ENCODE measurements at regions not wholly inside any gene's neighbourhood (a gene's known extent, or its start where the extent isn't known, plus 50 kb on each side); places are given as distances from the start of the nearest gene placed in this dataset.

DNA sequence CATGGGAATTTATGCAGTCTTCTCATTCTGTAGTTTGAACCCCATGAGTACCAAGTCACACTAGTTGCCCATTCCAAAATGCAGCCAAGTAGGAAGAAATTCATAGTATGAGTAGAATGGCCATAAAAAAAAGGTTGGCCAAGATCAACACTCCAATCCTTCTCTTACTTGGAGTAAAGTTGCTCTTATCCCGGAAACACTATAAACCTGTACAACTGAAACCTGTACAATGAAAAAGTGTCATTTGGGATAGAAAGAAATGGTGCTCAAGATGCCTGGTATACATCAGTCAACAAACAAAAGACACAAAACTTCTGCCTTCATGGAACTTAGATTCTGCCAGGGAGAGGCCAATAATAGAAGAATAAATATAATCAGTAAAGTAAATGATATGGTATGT is 325.0 kb downstream of the NFIB start:
- TF ChIP-seq, protein P1, sequence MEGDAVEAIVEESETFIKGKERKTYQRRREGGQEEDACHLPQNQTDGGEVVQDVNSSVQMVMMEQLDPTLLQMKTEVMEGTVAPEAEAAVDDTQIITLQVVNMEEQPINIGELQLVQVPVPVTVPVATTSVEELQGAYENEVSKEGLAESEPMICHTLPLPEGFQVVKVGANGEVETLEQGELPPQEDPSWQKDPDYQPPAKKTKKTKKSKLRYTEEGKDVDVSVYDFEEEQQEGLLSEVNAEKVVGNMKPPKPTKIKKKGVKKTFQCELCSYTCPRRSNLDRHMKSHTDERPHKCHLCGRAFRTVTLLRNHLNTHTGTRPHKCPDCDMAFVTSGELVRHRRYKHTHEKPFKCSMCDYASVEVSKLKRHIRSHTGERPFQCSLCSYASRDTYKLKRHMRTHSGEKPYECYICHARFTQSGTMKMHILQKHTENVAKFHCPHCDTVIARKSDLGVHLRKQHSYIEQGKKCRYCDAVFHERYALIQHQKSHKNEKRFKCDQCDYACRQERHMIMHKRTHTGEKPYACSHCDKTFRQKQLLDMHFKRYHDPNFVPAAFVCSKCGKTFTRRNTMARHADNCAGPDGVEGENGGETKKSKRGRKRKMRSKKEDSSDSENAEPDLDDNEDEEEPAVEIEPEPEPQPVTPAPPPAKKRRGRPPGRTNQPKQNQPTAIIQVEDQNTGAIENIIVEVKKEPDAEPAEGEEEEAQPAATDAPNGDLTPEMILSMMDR (conservative IDR thresholded peaks at IDR 0.05): no peak

DNA sequence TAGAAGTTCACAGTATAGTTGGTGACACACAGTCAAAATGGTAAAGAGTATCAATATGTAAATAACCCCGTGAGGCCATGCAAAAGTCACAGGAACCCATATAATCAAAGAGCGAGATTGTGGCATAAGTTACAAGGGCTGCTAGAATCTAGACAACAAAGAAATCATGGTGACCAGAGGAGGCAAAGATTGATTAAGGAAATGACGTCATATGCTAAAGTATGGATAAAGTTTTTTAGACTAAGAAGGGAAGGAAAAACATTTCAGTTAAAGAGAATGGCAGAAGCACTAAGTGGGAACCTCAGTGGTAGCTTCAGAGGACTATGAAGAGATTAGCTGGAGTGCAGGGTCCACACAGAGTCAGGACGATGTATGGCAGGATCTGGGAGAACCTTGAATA is 330.3 kb downstream of the NFIB start:
- TF ChIP-seq, protein P1 (conservative IDR thresholded peaks at IDR 0.05): no peak
- H3K27ac ChIP-seq: no peak overlapping the region

More for the DNA sequence above, 325.0 kb downstream of the NFIB start:
- H3K27ac ChIP-seq: no peak overlapping the region

DNA sequence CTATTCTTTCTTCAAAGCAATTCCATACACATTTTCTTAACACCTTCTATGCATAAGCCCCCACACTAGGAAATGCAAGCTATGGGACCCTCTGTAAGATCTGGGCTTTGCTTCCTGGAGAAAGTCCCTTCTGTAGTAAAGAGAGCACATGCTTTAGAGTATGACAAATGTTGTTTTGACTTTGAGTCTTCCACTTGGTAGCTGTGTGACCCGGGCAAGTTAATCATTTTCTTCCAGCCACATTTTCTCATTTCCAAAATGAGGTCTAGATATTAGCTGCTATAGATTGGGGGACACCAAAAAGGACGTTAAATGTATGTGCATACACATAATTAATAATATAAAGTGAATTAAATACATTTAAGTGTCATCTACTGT is 334.0 kb downstream of the NFIB start:
- TF ChIP-seq, protein P1 (conservative IDR thresholded peaks at IDR 0.05): no peak

DNA sequence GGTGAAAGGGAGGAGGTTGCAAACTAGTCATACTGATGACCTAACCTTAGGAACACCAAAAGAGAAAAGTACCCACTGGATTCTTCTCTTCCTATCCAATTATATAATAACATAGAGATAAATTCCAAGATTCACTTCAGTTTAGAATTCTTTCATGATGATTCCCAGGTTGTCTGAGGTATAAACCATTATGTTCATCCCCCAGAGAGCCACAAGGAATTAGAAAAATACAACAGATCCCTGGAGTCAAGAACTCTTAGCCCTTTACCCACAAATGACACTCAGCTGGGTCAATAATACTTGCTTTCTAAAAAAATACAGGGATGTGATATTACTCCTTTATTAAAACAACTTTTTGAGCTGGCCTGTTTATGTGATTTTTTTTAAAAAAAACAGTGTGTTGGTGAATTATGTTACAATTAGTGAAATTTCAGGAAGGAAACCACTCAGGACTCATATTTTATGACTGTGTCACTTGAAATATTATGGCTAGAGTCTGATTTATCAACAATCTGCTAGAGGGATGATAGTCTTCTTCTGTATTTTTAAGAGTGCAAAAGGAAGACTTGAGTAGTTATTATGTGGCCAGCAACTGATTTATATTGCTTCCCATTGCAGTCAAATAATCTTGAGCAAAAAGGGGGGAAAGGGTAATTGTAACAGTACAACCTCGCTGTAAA is 338.2 kb downstream of the NFIB start:
- H3K27ac ChIP-seq: no peak overlapping the region
- TF ChIP-seq, protein P1 (conservative IDR thresholded peaks at IDR 0.05): no peak

More for the DNA sequence above, 334.0 kb downstream of the NFIB start:
- H3K27ac ChIP-seq: peak overlapping the region; percentile 72

DNA sequence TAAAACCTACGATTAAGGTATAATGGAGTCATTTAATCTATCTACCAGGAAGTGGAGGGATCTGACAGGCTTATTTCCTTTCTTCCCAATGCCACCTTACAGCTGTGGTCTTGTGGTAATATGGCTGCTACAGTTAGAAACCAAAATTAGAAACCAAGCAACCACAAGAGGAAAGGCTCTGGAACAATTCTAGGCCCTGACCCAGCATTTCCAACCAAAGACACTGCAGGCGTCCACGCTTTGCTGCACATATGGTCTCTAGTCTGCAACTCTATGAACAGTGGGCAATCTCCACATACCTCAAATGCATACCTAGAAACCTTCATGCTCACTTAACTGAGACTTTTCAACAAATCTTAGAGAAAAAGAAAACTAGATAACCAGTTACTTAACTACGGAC is 339.1 kb downstream of the NFIB start:
- TF ChIP-seq, protein P1 (conservative IDR thresholded peaks at IDR 0.05): no peak
- H3K27ac ChIP-seq: no peak overlapping the region

DNA sequence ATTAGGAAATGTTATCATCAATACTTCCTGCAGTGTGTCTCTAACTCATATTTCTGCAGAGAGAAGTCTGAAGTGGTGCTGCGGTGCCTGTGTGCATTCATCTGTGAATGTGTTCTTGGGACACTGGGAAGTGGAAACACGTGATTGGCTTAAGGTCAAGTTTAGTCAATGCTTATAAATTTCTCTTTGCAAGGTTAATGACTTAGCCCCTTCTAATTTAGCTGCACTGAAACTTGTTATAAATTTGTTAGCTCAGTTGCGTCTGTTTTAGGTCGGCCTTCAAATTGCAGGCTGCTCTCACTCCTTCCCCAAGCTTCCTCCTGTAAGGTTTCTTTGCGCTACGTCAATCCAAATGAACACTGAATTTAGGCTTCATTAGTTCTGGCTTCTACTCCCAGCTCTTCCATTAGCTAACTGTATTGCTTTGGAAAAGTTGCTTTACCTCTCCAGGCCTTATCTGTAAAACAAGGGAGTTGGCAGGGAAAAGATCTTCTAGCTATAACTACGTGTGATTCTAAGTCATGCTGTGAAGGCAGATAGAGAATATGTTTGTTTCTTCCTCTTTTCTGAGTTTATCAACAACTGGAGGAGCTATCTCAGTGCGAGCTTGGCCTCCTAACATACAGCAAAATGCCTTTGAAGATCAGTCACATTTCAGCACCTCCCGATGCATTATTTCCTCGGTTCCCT is 341.8 kb downstream of the NFIB start:
- TF ChIP-seq, protein P1 (conservative IDR thresholded peaks at IDR 0.05): no peak
- peak overlapping the region; percentile 88 for H3K27ac ChIP-seq

DNA sequence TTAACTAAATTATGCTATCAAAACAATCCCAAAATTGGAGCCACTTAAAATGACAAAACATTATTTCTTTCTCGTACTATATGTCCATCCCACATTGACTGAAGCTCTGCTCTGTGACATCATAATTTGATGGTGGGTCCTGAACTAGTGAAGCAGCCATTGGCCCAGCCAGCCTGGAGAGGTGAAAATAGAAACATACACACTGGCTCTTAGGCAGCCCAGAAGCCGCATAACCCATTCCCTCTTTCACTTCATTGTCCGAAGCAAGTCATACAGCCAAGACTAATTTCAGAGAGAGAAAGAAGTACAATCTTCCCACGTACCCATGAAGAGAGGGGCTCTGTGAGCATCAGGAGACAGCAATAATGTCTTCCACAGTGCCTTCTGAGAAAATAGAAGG is 342.5 kb downstream of the NFIB start:
- TF ChIP-seq, protein P1 (conservative IDR thresholded peaks at IDR 0.05): no peak
- peak overlapping the region; percentile 88 for H3K27ac ChIP-seq
